ENCODE measurements at regions not wholly inside any gene's neighbourhood (a gene's known extent, or its start where the extent isn't known, plus 50 kb on each side); places are given as distances from the start of the nearest gene placed in this dataset.

DNA sequence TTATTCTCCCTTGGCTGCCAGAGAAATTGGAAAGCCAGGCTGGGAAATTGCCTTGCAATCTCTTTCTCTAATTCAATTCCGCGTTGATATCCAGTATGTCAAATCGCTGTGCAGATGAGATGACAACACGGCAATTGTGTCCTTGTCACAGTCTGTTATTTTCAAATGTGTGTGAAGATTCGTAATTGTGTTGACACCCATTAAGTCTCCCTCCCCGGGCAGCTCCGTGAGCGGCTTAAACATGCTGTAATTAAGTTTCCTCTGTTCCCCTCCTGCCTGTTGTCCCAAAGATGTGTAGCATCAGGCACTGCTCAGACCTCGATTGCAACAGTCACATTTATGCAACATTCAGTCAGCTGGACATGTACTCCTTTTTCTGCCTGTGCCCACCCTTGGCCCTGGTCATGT, 209.5 kb downstream of the LPIN1 start:
- no peak for DNase-seq

DNA sequence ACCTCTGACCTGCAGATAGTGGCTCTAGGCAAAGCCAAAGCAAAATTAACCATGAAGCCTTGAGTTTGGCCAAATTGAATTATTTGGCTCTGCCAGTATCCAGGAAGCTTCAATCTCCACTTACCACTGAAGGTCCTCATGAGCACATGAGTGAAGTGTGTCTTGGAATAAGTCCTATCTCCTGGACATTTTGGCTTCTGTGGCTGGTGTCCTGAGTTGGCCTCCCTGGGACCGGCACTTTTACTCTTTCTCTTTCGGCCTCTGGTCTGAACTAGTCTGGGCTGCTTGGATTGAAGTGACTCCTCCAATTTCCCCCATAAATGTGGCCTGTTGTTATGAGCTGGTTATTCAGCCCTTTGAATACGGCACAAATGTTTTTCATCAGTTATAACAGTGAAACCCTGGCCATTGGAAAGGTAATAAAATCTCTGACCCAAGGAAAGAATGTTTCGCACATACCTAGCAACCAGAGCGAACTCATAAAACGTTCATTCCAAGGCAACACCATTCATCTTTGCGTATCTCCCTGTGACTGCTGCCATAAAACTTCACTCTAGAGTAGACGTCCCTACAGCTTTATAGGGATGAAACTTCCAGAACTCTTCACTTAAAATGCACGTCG, 216.4 kb downstream of the LPIN1 start:
- no peak for DNase-seq

DNA sequence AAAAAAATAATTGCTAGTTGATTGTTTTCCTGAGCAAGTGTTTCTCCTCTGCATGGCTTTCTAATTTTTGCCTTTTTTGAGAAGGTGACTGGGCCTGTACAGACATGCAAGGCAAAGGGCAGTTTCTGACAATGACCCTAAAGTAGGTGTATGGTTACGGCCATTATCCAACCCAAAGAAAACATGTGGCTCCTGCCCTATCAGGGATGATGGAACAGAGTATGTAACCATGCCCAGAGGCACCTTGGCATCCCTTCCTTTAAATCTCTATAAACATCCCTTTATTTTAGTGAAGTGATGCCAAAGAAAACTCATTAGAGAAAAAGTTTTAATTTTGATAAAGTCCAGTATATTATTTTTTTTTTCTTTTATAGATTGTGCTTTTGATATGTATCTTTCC, 217.5 kb downstream of the LPIN1 start:
- DNase-seq = no peak

DNA sequence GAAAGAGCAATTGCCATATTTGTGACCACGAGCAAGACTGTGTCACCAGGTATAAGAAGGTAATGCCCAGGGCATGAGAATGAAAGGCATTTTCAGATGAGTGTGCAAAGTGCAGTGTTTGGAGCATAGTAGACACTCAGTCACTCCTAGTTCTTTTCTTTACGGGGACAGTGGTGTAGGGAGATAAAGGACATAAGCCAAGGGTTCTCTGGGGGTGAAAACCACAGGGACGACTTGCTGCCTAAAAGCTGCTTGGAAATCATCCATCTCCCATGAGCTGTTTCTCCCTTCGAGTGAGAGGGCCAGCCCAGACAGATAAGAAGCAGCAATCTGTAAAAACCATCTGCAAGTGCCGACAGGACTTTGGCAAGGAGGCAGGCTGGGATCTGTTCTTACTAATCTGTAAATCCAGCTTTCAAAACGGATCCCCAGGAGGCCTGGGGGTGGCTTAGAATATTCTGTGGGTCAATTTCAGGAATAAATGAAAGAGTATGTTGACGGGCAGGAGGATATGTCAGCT, 221.6 kb downstream of the LPIN1 start:
- no peak for DNase-seq

DNA sequence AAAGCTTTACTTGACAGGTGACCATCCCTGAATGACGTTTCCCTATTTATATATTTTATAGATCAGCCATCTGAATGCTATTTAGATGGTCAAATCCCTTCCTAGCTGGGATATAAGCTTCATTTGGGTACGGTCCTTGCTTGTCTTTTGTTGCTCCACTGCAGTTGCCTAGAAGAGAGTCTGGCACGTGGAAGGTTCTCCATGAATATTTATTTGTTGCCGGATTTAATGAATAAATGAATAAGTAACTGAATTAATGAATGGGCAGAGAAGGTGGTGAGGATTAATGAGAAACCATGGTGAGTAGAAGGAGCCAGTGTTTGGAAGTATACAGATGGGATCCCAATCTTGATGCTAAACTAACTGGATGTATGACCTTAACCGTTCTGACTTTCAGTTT, 222.1 kb downstream of the LPIN1 start:
- no peak for DNase-seq

DNA sequence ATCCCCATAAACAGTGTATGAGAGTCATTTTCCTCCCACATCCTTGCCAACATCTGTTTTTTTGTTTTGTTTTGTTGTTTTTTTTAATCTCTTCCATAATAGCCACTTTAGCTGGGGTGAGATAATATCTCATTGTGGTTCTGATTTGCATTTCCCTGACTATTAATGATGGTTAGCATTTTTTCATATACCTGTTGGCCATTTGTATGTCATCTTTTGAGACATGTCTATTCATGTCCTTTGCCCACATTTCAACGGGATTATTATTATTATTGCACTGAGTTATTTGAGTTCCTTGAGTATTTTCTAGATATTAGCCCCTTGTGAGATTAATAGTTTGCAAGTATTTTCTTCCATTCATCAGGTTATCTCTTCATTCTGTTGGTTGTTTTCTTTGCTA, 223.3 kb downstream of the LPIN1 start:
- DNase-seq = no peak

DNA sequence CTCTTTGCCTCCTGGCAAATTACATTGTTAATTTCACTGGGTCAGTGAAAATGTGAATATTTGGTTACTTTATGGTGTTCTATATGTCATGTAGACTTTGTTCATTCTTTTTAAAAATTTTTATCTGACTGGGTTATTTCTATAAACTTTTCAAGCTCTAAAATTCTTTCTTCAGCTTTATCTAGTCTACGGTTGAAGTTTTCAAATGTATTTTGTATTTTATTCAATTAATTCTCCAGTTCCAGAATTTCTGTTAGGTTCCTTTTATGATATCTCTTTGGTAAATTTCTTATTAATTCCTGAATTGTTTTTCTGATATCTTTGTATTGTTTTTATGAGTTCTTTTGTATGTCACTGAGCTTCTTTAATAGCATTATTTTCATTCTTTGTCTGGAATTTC, 228.1 kb downstream of the LPIN1 start:
- DNase-seq = no peak

DNA sequence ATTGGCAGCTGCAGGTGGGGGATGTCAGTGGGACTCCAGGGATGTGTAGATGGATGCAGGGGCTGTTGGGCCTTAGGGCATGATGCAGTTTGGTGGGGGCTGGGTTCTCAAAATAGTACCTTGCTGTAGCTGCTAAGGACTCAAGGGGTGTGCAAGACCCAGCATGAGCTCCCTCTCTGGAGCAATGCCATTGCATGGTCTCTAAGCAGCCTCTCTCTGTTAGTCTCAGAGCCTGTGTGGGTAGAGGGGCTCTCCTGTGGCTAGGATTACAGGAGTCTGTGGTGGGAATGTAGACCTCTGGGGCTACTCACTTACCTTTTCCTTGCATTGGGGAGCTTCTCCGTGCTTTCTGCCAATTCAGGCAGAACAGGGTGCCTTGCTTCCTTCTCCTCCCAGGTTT, 228.9 kb downstream of the LPIN1 start:
- no peak for DNase-seq

DNA sequence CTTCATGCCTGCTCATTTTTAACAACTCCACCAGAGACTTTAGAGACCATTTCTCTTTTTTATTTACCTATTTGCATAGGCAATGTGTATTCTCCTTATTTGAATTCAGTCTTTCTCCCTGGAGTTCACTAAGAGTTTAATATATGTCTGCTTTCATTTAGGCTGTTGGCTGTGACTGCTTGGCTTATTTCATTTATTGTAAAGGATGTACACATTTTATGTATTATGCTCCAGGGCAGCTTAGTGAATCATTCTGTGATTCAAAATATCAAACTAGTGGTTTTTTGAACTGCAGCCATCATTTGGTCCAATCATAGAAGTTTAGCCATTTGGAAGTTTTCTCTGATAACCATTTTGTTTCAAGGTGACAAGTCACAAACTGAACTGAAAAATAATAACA, 229.6 kb downstream of the LPIN1 start:
- no peak for DNase-seq

DNA sequence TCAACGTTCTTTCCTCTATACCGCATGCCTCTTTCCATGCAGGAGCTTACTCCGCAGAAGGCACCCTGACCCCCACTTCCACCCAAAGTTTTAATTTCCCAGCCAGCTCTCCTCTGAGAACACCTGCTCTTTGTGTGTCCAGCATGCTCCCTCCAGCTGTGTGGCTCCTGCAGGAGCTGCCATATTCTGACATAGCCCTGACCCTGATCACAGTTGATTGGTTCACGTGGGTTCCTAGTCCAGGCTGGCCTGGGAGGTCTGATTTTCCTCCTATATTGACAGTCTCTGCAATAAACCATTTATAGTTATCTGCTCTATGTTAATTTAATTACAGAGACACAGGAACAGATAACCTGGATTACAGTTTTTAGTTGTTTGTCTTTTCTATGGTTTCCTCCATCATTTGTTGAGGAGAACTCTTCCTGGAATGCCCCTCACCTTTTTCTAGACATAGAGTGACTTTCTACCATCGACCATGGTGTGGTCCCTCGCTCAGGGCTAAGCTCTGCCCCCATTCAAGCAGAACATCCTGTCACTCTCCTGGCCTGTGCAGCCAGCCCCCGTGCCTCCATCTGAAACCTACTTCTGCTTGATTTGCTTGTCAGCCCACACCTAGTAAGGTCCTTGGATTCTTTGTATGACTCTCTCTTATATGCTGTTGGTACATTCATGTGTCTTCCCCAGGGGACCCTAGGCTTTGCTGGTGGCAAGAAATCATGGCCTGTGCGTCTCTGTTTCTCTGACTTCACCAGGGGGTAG, 231.5 kb downstream of the LPIN1 start:
- no peak for DNase-seq

DNA sequence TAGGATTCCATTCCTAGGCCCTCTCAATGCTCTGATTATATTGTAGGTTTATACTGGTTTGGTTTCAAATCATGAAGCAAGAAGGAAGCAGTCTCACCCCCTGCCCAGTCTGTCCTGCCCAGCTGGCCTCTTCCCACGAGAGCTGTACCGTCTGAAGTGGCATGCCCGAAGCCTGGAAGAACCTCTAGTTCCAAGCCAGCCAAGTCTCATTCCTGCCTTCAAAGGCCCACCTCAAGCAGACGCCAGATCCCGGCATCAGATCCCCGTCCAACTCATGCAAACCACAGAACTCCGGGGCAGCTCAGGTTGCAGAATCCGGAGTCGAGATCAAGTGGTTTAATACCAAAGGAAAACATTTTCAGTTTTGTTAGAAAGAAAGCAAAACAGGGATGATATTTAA, 234.4 kb downstream of the LPIN1 start:
- DNase-seq = no peak

DNA sequence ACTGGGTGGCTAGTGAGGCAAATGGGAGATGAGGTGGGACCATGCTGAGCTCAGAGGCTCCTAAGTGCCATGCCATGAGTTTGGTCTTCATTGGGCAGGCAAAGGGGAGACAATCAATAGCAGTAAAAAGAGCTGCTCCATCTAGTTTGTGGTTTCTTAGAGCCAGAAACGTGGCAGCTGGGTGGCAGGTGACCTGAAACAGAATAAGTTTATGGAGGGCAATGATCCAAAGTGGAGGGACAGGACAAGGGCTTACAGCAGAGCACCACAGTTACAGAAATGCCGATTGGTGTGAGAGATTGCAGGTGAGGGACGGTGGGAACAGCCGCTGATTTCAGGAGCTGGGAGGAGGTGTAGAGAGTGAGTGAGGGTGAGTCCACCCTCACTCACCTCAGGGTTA, 237.0 kb downstream of the LPIN1 start:
- DNase-seq = no peak

DNA sequence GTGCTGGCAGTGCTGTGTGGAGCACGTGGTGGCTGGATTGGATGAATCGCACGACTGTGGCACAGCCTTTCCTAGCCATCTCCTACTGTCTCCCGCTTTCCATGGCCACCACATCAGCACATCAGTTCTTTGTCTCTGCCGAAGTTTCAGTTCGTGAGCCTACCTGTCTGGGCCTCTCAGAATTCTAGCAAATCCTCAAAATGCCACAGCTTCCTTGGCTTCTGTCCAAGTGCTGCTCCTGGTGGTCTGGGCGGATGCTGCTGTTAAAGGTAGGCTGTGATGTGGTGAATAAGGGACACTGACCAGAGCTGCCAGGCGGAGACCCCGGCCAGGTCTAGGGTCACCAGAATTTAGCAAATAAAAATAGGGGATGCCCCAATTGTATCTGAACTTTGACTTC, 237.4 kb downstream of the LPIN1 start:
- no peak for DNase-seq

DNA sequence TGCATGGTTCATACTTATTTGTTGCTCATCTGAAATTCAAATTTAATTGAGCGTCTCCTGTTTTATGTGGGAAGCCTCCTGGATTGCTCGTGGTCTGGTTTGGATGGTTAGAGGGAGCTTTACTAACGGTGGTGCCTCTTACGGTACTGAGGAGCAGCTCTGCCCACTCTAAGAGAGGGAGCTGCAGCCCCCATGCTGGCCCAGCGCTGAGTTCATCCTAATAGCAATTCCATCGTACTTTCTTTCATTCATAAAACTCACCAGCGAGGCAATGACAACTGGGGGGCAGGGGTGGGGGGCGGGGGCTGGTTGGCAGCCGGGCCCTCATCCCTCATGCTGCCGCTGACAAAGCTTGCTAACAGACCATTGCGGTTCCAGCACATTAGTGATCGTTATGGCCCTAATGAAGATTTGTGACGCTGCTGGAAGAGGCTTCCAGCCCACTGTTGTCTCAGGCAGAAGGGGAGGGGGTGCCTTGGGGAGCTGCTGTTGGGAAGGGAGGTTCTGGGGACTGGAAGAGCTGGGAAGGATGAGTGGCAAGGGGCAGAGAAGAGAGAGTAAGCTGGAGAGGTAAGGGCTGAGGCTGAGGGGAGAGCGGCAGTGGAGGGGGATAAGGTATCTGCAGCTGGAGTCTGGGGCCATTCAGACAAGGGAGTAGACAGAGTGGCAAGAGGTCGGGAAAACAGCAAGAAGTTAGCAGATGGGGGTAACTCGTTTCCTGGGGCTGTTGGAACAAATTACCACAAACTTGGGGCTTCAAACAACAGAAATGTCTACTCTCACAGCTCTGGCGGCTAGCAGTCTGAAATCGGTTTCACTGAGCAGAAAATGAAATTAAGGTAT, 238.1 kb downstream of the LPIN1 start:
- DNase-seq = no peak

DNA sequence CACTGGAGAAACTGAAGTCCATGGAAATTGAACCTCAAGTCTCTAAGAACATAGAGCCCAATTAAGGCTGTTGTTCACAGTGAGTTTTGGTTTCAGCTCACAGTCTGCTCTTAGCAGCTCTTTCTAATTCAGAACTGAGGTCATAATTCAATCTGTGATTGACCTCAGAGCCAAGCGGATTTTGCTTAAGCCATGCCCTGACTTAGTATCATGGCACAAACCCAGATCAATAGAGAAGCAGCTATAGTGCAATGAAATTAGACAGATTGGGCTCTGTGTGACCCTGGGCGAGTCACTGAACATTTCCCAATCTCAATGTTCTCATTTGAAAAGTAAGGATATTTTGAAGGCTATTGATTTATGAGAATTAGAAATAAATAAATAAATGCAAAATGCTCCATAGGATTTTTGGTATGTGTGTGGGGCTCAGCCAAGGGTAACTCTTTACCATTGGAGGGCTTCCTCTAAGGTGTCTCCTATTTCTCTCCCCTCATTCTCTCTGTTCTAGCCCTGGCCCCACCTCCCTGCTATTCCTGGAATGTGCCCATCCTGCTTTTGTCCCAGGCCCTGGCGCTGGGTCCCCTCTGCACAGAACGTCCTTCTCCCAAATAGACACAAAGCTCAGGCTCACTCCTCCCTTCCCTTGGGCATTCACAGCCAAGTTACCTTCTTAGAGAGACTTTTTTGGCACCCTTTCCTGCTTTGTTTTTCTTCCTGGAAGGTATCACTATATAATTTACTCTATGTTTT, 239.6 kb downstream of the LPIN1 start:
- DNase-seq = no peak

DNA sequence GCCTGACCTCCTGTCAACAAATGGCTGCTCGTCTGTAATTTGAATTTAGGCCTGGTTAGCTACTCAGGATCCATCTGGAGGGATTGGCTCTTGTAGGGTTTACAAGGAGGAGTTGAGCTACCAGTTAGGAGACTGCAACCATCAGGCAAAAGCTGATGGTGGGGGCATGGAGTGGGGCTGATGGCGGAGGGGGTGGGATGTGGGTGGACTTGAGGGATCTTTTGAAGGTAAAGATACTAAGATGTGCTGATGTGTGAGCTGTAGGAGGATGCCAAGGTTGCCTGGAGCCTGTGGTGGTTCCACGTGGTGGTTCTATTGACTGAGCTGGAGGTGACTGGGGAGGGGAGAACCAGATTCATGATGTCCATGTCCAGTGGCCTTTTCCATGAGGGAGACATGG, 240.7 kb downstream of the LPIN1 start:
- DNase-seq = no peak

DNA sequence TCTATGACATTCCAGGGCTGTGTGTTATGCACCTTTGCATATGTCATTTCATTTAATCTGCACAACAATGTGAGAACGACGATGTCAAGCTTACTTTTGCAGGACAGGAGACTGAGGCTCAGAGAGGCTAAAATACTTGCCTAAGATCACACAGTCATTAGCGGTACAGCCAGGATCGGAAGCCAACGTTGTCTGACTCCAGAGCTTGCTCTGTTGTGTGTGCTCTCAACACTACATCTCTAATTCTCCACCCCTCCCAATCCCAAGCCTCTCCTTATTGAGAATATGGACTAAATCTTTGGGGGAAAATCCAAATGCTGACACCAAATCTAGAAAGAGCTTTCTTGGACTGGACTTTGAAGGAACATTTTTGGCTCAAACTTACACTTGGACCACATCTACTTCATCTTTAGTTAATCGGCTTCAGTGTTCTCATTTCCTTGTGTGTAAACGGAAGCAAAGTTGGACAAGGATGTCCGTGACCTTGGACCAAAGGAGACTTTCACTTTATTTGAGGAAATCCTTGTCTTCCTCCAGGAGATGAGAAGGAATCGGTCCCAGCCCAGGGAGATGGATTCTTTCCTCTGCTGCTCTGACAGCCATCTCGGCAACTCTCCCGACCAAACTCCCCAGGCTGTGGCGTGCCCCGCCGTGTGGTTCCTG, 242.4 kb downstream of the LPIN1 start:
- no peak for DNase-seq

DNA sequence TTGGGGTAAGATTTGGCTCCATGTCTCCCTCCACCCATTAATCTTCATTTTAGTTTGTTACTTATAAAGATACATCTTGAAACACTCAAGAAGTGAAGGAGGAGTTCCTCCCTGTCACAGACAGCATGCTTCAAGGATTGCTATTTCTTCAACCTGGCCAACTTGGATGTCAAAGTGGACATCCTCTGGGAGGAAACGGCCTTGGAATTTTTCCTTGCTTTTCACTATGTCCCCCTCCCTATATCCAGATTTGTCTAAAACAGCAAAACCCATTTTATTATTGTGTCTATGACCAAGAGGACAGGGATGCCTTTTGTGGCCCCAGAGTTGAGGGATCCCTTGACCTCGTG, 242.9 kb downstream of the LPIN1 start:
- no peak for DNase-seq

DNA sequence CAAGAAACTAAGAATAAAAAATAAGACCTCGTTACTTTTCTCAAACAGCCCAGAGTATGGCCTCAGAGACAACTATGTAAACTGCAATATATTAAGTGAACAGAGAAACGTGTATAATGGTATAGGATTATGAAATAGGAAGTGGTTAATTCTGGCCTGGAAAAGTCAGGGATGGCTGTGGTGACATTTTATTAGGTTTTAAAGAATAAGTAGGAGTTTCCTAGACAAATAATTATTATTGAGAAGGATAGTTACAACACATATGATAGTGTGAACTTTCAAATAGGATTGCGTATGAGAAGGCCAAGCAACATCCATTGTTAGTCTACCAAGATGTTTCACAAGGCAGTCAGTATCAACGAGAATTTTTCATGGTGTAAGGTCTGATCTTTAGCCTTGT, 244.1 kb downstream of the LPIN1 start:
- no peak for DNase-seq

DNA sequence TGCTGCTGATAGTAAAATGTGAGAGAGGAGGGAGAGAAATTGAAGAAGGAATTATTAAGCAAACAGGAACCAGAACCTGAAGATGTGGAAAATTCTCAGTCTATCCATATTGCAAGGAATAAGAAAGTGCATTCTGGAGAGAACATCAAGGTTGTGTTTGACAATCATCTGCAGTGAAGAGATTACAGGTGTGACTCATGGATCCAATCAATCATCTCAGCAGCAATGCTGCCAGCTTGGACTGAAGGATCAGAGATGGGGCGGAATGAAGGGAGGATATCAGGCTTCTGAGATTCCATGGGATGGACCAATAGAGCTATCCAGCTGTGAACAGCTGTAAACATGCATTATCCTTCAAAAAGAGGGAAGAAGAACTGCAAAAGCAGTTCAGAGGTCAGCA, 247.3 kb downstream of the LPIN1 start:
- no peak for DNase-seq

DNA sequence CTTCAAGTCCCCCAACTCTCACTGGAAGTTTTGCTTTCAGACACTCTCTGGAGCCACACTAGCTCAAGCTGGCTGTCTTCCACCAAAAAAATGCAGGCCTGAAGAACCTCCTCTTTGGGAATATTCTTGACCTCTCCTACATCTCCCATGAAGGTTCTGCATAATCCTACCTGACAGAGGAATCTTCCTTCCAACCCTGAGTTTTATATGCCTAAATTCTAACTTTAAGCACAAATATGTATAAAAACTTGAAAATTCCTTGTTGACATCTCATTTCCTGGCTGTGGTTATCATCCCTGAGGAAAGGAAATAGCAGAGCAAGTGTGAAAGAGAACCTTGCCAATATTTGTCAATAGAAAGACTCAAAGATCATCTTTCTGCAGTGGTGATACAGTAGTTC, 249.0 kb downstream of the LPIN1 start:
- no peak for DNase-seq

DNA sequence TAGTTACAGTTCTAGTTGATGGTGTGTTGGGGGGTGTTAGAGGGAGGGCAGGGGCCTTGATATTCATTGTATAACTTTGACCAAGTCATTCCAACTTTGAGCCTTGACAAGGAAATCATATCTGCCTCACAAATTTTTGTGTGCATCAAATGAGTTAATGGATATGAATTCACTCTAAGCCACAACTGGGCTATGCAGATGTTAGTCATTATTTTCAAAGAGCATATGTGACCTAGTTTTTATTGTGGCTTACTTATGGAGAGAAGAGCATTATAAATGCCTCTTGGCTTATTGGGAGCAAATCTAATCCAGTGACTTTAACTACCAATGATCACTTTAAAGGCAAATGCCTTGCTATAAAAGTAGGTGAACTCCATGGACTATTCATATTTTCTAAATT, 250.2 kb downstream of the LPIN1 start:
- no peak for DNase-seq

DNA sequence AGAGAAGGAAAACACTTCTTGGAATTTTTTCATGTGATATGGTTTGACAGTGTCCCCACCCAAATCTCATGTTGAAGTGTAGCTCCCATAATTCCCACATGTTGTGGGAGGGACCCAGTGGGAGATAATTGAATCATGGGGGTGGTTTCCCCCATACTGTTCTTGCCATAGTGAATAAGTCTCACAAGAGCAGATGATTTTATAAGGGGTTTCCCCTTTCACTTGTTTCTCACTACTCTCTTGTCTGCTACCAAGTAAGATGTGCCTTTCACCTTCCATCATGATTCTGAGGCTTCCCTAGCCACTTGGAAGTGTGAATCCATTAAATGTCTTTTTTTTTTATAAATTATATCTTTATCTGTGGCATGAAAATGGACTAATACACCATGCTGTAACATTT, 250.7 kb downstream of the LPIN1 start:
- no peak for DNase-seq

Measured in NCI-H774 (cell line).